HepG2 (cell line): ENCODE measurements at regions not wholly inside any gene's neighbourhood (a gene's known extent, or its start where the extent isn't known, plus 50 kb on each side); places are given as distances from the start of the nearest gene placed in this dataset.

Experiments used
- CCAR2 ChIP-seq: fragments of 200-400 bp; formaldehyde crosslinking; optimal IDR thresholded peaks from 2 replicates; pipeline ENCODE3; 2018; ENCODE audit warnings: low read depth, mild to moderate bottlenecking, low read length, moderate library complexity
- KDM1A ChIP-seq: IDR thresholded peaks from 2 replicates; pipeline ENCODE4 v1.6.1; 2016; ENCODE audit warnings: missing compliant biosample characterization
- KDM5A ChIP-seq: fragments of 200-600 bp; sonication (generic); IDR thresholded peaks from 2 replicates; pipeline ENCODE4 v1.7.0; 2018; ENCODE audit warnings: antibody characterized with exemption, mild to moderate bottlenecking, low read length, borderline replicate concordance
- KLF11 ChIP-seq: IDR thresholded peaks from 2 replicates; pipeline ENCODE4 v1.6.1; 2016; ENCODE audit warnings: missing compliant biosample characterization
- MAFF ChIP-seq: IDR thresholded peaks from 2 replicates; pipeline ENCODE4 v1.6.1; 2011; ENCODE audit warnings: low read depth, low read length, improper control_type of control experiment
- RCOR2 ChIP-seq: IDR thresholded peaks from 2 replicates; pipeline ENCODE4 v1.6.1; 2016; ENCODE audit warnings: missing biosample characterization, missing genetic modification reagents
- REXO4 ChIP-seq: sonication (generic); formaldehyde crosslinking; IDR thresholded peaks from 2 replicates; pipeline ENCODE4 v1.8.0; 2022; ENCODE audit warnings: missing genetic modification reagents, mild to moderate bottlenecking, borderline replicate concordance
- TAF15 ChIP-seq: fragments of 200-400 bp; formaldehyde crosslinking; IDR thresholded peaks from one replicate; pipeline ENCODE4 v1.6.1; 2018; ENCODE audit warnings: mild to moderate bottlenecking, low read depth, low read length; ENCODE audit not compliant: poor library complexity, severe bottlenecking
- ZNF543 ChIP-seq: sonication (generic); formaldehyde crosslinking; IDR thresholded peaks from 2 replicates; pipeline ENCODE4 v1.4.0; 2020; ENCODE audit warnings: mild to moderate bottlenecking, missing genetic modification reagents
- ZSCAN29 ChIP-seq: sonication (generic); formaldehyde crosslinking; conservative IDR thresholded peaks from 2 replicates; pipeline ENCODE4 v1.4.0; 2020; ENCODE audit warnings: mild to moderate bottlenecking, missing genetic modification reagents
- TF ChIP-seq, protein P1 (sequence below): sonication (generic); formaldehyde crosslinking; IDR thresholded peaks from 2 replicates; pipeline ENCODE4 v1.4.0; 2020; ENCODE audit warnings: missing genetic modification reagents
- TF ChIP-seq, protein P2 (sequence below): sonication (generic); formaldehyde crosslinking; conservative IDR thresholded peaks from 2 replicates; pipeline ENCODE4 v1.8.1; 2023; ENCODE audit warnings: missing genetic modification reagents
- TF ChIP-seq, protein P3 (sequence below): sonication (generic); formaldehyde crosslinking; conservative IDR thresholded peaks from 2 replicates; pipeline ENCODE4 v1.4.0; 2020; ENCODE audit warnings: missing genetic modification reagents
- TF ChIP-seq, protein P4 (sequence below): IDR thresholded peaks from 2 replicates; pipeline ENCODE4 v1.4.0; 2020; ENCODE audit warnings: mild to moderate bottlenecking, missing genetic modification reagents
- TF ChIP-seq, protein P5 (sequence below): sonication (generic); formaldehyde crosslinking; IDR thresholded peaks from 2 replicates; pipeline ENCODE4 v1.4.0; 2020; ENCODE audit warnings: missing genetic modification reagents, borderline replicate concordance

DNA sequence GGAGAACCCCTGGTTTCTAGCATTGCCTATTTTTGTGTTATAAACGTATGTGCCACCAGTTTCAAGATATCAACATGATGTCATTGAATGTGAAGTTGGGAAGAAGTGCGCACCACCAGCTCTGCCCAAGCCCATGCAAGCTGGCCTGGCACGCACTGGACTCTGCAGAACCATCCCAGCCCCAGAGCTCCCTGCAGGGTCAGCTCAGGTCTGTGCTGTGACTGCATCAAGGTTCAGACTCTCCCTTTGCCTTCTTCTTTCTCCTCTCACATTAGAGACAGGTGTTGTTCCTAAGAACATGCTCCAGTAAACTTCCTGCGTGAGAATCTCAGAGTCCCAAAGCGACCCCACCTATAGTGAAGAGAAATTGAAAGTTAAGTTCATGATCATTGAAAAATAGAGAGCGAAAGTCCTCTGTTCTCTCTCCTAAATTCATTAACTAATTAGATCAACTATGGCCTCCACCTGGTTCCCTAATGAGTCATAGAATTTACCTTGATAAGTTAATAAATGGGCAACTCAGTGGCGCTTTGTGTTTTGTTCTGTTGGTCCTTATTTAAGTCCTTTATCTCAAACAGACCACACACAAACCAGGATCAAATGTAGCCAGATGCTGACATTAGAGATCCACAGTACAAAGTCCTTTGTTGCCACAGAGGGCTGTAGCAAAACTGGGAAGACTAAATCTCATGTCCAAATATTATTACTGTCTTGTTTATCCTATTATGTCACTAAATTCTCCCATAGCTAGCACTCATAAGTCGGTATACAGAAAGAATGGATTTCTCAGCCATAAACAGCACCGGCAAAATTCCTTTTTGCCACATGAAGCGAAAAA lies 432.3 kb downstream of the STK39 start (continued):
- TF ChIP-seq, protein P1, sequence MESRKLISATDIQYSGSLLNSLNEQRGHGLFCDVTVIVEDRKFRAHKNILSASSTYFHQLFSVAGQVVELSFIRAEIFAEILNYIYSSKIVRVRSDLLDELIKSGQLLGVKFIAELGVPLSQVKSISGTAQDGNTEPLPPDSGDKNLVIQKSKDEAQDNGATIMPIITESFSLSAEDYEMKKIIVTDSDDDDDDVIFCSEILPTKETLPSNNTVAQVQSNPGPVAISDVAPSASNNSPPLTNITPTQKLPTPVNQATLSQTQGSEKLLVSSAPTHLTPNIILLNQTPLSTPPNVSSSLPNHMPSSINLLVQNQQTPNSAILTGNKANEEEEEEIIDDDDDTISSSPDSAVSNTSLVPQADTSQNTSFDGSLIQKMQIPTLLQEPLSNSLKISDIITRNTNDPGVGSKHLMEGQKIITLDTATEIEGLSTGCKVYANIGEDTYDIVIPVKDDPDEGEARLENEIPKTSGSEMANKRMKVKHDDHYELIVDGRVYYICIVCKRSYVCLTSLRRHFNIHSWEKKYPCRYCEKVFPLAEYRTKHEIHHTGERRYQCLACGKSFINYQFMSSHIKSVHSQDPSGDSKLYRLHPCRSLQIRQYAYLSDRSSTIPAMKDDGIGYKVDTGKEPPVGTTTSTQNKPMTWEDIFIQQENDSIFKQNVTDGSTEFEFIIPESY: no peak
- TF ChIP-seq CCAR2 (no peak), KLF11 (peak; percentile 67; the same call in 1 of the 2 replicates), MAFF (peak; percentile 56), TAF15 (no peak), KDM1A (CRISPR knock-in tag) (peak; percentile 61; the same call in 1 of the 2 replicates), ZSCAN29 (CRISPR knock-in tag) (no peak; the same call in 1 of the 2 replicates), REXO4 (CRISPR knock-in tag) (no peak), KDM5A (peak; percentile 47; the same call in 1 of the 2 replicates), RCOR2 (CRISPR knock-in tag) (peak; percentile 94), ZNF543 (CRISPR knock-in tag) (0 out of 2 replicates have a peak, but pooled peaks have one; percentile 48)
- TF ChIP-seq, protein P2, sequence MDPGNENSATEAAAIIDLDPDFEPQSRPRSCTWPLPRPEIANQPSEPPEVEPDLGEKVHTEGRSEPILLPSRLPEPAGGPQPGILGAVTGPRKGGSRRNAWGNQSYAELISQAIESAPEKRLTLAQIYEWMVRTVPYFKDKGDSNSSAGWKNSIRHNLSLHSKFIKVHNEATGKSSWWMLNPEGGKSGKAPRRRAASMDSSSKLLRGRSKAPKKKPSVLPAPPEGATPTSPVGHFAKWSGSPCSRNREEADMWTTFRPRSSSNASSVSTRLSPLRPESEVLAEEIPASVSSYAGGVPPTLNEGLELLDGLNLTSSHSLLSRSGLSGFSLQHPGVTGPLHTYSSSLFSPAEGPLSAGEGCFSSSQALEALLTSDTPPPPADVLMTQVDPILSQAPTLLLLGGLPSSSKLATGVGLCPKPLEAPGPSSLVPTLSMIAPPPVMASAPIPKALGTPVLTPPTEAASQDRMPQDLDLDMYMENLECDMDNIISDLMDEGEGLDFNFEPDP (CRISPR knock-in tag): 0 out of 2 replicates have a peak, but pooled peaks have one; percentile 81
- TF ChIP-seq, protein P3, sequence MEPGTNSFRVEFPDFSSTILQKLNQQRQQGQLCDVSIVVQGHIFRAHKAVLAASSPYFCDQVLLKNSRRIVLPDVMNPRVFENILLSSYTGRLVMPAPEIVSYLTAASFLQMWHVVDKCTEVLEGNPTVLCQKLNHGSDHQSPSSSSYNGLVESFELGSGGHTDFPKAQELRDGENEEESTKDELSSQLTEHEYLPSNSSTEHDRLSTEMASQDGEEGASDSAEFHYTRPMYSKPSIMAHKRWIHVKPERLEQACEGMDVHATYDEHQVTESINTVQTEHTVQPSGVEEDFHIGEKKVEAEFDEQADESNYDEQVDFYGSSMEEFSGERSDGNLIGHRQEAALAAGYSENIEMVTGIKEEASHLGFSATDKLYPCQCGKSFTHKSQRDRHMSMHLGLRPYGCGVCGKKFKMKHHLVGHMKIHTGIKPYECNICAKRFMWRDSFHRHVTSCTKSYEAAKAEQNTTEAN: peak; percentile 75; the same call in 1 of the 2 replicates
- TF ChIP-seq, protein P4, sequence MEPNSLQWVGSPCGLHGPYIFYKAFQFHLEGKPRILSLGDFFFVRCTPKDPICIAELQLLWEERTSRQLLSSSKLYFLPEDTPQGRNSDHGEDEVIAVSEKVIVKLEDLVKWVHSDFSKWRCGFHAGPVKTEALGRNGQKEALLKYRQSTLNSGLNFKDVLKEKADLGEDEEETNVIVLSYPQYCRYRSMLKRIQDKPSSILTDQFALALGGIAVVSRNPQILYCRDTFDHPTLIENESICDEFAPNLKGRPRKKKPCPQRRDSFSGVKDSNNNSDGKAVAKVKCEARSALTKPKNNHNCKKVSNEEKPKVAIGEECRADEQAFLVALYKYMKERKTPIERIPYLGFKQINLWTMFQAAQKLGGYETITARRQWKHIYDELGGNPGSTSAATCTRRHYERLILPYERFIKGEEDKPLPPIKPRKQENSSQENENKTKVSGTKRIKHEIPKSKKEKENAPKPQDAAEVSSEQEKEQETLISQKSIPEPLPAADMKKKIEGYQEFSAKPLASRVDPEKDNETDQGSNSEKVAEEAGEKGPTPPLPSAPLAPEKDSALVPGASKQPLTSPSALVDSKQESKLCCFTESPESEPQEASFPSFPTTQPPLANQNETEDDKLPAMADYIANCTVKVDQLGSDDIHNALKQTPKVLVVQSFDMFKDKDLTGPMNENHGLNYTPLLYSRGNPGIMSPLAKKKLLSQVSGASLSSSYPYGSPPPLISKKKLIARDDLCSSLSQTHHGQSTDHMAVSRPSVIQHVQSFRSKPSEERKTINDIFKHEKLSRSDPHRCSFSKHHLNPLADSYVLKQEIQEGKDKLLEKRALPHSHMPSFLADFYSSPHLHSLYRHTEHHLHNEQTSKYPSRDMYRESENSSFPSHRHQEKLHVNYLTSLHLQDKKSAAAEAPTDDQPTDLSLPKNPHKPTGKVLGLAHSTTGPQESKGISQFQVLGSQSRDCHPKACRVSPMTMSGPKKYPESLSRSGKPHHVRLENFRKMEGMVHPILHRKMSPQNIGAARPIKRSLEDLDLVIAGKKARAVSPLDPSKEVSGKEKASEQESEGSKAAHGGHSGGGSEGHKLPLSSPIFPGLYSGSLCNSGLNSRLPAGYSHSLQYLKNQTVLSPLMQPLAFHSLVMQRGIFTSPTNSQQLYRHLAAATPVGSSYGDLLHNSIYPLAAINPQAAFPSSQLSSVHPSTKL (CRISPR knock-in tag): peak; percentile 100
- TF ChIP-seq, protein P5, sequence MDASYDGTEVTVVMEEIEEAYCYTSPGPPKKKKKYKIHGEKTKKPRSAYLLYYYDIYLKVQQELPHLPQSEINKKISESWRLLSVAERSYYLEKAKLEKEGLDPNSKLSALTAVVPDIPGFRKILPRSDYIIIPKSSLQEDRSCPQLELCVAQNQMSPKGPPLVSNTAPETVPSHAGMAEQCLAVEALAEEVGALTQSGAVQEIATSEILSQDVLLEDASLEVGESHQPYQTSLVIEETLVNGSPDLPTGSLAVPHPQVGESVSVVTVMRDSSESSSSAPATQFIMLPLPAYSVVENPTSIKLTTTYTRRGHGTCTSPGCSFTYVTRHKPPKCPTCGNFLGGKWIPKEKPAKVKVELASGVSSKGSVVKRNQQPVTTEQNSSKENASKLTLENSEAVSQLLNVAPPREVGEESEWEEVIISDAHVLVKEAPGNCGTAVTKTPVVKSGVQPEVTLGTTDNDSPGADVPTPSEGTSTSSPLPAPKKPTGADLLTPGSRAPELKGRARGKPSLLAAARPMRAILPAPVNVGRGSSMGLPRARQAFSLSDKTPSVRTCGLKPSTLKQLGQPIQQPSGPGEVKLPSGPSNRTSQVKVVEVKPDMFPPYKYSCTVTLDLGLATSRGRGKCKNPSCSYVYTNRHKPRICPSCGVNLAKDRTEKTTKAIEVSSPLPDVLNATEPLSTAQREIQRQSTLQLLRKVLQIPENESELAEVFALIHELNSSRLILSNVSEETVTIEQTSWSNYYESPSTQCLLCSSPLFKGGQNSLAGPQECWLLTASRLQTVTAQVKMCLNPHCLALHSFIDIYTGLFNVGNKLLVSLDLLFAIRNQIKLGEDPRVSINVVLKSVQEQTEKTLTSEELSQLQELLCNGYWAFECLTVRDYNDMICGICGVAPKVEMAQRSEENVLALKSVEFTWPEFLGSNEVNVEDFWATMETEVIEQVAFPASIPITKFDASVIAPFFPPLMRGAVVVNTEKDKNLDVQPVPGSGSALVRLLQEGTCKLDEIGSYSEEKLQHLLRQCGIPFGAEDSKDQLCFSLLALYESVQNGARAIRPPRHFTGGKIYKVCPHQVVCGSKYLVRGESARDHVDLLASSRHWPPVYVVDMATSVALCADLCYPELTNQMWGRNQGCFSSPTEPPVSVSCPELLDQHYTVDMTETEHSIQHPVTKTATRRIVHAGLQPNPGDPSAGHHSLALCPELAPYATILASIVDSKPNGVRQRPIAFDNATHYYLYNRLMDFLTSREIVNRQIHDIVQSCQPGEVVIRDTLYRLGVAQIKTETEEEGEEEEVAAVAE (CRISPR knock-in tag): 0 out of 2 replicates have a peak, but pooled peaks have one; percentile 68
